ENCODE measurements at regions not wholly inside any gene's neighbourhood (a gene's known extent, or its start where the extent isn't known, plus 50 kb on each side); places are given as distances from the start of the nearest gene placed in this dataset.

GRCh38 chrX:107396235-107396634 lies 53.2 kb upstream of the FRMPD3 start:
- Mint-ChIP-seq H3K4me1 (ENCODE audit: low read depth, unreplicated experiment) (no peaks in the 10 kb centered on the region), H3K27me3 (ENCODE audit: low read depth, unreplicated experiment) (no peaks in the 10 kb centered on the region), H3K36me3 (ENCODE audit: low read depth, unreplicated experiment) (no peaks in the 10 kb centered on the region), H3K4me3 (ENCODE audit: unreplicated experiment) (no peak overlapping the region), H3K9me3 (ENCODE audit: unreplicated experiment) (no peaks in the 10 kb centered on the region), H3K27ac (ENCODE audit: unreplicated experiment) (no peak overlapping the region)
- Histone ChIP-seq H3K27me3 (ENCODE audit: insufficient read depth, low read length) (no peaks in the 10 kb centered on the region), H4K20me1 (ENCODE audit: insufficient read depth, low read length) (no peaks in the 10 kb centered on the region), H3K79me2 (ENCODE audit: insufficient read depth, low read length) (no peaks in the 10 kb centered on the region), H3K36me3 (ENCODE audit: insufficient read depth, low read length) (no peaks in the 10 kb centered on the region), H3K9me3 (ENCODE audit: insufficient read depth, low read depth, low read length) (no peaks in the 10 kb centered on the region), H3K9ac (ENCODE audit: low read length) (no peak overlapping the region), H2AFZ (ENCODE audit: low read depth, low read length) (no peak overlapping the region), H3K4me3 (ENCODE audit: insufficient read depth, low read depth, low read length) (no peak overlapping the region), H3K27ac (ENCODE audit: low read depth, low read length) (no peak overlapping the region), H3K4me2 (ENCODE audit: low read length) (no peak overlapping the region), H3K4me1 (ENCODE audit: insufficient read depth, low read length) (no peaks in the 10 kb centered on the region)
- FAIRE-seq: no peak
- DNase-seq (ENCODE audit: low read depth): no peak
- TF ChIP-seq EZH2 (IDR thresholded peaks at IDR 0.05; ENCODE audit: insufficient read depth, low read length): no peak
- TF ChIP-seq CTCF (IDR thresholded peaks at IDR 0.05; ENCODE audit: insufficient read depth, low read depth, low read length): no peak

GRCh38 chrX:107396783-107397182 lies 52.7 kb upstream of the FRMPD3 start:
- Mint-ChIP-seq H3K36me3 (ENCODE audit: low read depth, unreplicated experiment) (no peaks in the 10 kb centered on the region), H3K9me3 (ENCODE audit: unreplicated experiment) (no peaks in the 10 kb centered on the region), H3K4me1 (ENCODE audit: low read depth, unreplicated experiment) (no peaks in the 10 kb centered on the region), H3K27me3 (ENCODE audit: low read depth, unreplicated experiment) (no peaks in the 10 kb centered on the region), H3K4me3 (ENCODE audit: unreplicated experiment) (no peak overlapping the region), H3K27ac (ENCODE audit: unreplicated experiment) (no peak overlapping the region)
- H3K27me3 ChIP-seq (ENCODE audit: insufficient read depth, low read length): no peaks in the 10 kb centered on the region
- no peak overlapping the region for H3K4me2 ChIP-seq (ENCODE audit: low read length)
- no peaks in the 10 kb centered on the region for H3K79me2 ChIP-seq (ENCODE audit: insufficient read depth, low read length)
- no peaks in the 10 kb centered on the region for H3K9me3 ChIP-seq (ENCODE audit: insufficient read depth, low read depth, low read length)
- no peak overlapping the region for H3K9ac ChIP-seq (ENCODE audit: low read length)
- H3K4me3 ChIP-seq (ENCODE audit: insufficient read depth, low read depth, low read length): no peak overlapping the region
- H3K36me3 ChIP-seq (ENCODE audit: insufficient read depth, low read length): no peaks in the 10 kb centered on the region
- TF ChIP-seq CTCF (IDR thresholded peaks at IDR 0.05; ENCODE audit: insufficient read depth, low read depth, low read length): no peak
- no peak for TF ChIP-seq EZH2 (IDR thresholded peaks at IDR 0.05; ENCODE audit: insufficient read depth, low read length)
- DNase-seq (ENCODE audit: low read depth) (no peak), FAIRE-seq (no peak)
- no peak overlapping the region for H3K27ac ChIP-seq (ENCODE audit: low read depth, low read length)
- no peak overlapping the region for H2AFZ ChIP-seq (ENCODE audit: low read depth, low read length)
- H3K4me1 ChIP-seq (ENCODE audit: insufficient read depth, low read length): no peaks in the 10 kb centered on the region
- H4K20me1 ChIP-seq (ENCODE audit: insufficient read depth, low read length): no peaks in the 10 kb centered on the region

GRCh38 chrX:107398115-107398514 lies 51.3 kb upstream of the FRMPD3 start:
- Histone ChIP-seq H3K27ac (ENCODE audit: low read depth, low read length) (no peak overlapping the region), H4K20me1 (ENCODE audit: insufficient read depth, low read length) (no peaks in the 10 kb centered on the region), H3K27me3 (ENCODE audit: insufficient read depth, low read length) (no peaks in the 10 kb centered on the region), H3K4me3 (ENCODE audit: insufficient read depth, low read depth, low read length) (no peak overlapping the region), H2AFZ (ENCODE audit: low read depth, low read length) (no peak overlapping the region), H3K4me1 (ENCODE audit: insufficient read depth, low read length) (no peaks in the 10 kb centered on the region), H3K36me3 (ENCODE audit: insufficient read depth, low read length) (no peaks in the 10 kb centered on the region), H3K9me3 (ENCODE audit: insufficient read depth, low read depth, low read length) (no peaks in the 10 kb centered on the region), H3K79me2 (ENCODE audit: insufficient read depth, low read length) (no peaks in the 10 kb centered on the region), H3K9ac (ENCODE audit: low read length) (no peak overlapping the region), H3K4me2 (ENCODE audit: low read length) (no peak overlapping the region)
- no peak overlapping the region for H3K27ac Mint-ChIP-seq (ENCODE audit: unreplicated experiment)
- no peaks in the 10 kb centered on the region for H3K4me1 Mint-ChIP-seq (ENCODE audit: low read depth, unreplicated experiment)
- no peak for TF ChIP-seq EZH2 (IDR thresholded peaks at IDR 0.05; ENCODE audit: insufficient read depth, low read length)
- no peak for TF ChIP-seq CTCF (IDR thresholded peaks at IDR 0.05; ENCODE audit: insufficient read depth, low read depth, low read length)
- no peaks in the 10 kb centered on the region for H3K9me3 Mint-ChIP-seq (ENCODE audit: unreplicated experiment)
- no peaks in the 10 kb centered on the region for H3K36me3 Mint-ChIP-seq (ENCODE audit: low read depth, unreplicated experiment)
- DNase-seq (ENCODE audit: low read depth) (no peak), FAIRE-seq (peak; percentile 86)
- H3K27me3 Mint-ChIP-seq (ENCODE audit: low read depth, unreplicated experiment): no peaks in the 10 kb centered on the region
- H3K4me3 Mint-ChIP-seq (ENCODE audit: unreplicated experiment): no peak overlapping the region

Measured in astrocyte (in vitro differentiated cells and primary cell).